ENCODE measurements at regions not wholly inside any gene's neighbourhood (a gene's known extent, or its start where the extent isn't known, plus 50 kb on each side); places are given as distances from the start of the nearest gene placed in this dataset.

- Histone ChIP-seq H3K79me1 (ENCODE audit: low read depth, low read length) (no peaks in the 10 kb centered on the region), H3K9ac (replicated peaks in 1 of 4; ENCODE audit: extremely low read depth in 1 of 4, low read depth in 3 of 4, low read length in 3 of 4) (no peak overlapping the region), H3K9me3 (ENCODE audit: insufficient read depth in 2 of 2, low read depth in 1 of 2, low read length in 1 of 2) (no peaks in the 10 kb centered on the region), H2BK20ac (ENCODE audit: low read length) (no peak overlapping the region), H3K23me2 (ENCODE audit: low read depth, low read length) (peaks cover 3% of the 10 kb centered on the region; the same call in 1 of the 2 replicates), H3K4me2 (ENCODE audit: insufficient read depth in 1 of 2, low read depth in 2 of 2, low read length in 2 of 2) (no peak overlapping the region), H4K8ac (ENCODE audit: extremely low read depth, insufficient read depth, low read length) (no peak overlapping the region), H2BK15ac (ENCODE audit: low read length) (peak overlapping the region; percentile 37; the same call in 1 of the 2 replicates), H3K18ac (ENCODE audit: extremely low read depth, low read length) (no peak overlapping the region), H3K36me3 (ENCODE audit: control insufficient read depth in 2 of 4, insufficient read depth in 4 of 4, low read length in 3 of 4) (no peaks in the 10 kb centered on the region), H3K27ac (ENCODE audit: low read depth, low read length) (no peak overlapping the region), H3K4ac (replicated peaks; ENCODE audit: insufficient read length, low read depth, low read length) (no peak overlapping the region), H2BK12ac (ENCODE audit: low read depth, low read length) (no peak overlapping the region), H4K5ac (ENCODE audit: insufficient read length, low read depth, low read length) (no peak overlapping the region), H3K23ac (ENCODE audit: insufficient read length) (no peak overlapping the region), H3K27me3 (replicated peaks in 1 of 4; ENCODE audit: control insufficient read depth in 3 of 4, extremely low read depth in 1 of 4, insufficient read depth in 3 of 4, low read length in 3 of 4) (no peaks in the 10 kb centered on the region; a peak in 1 of 7 replicates), H2BK120ac (replicated peaks; ENCODE audit: low read depth, low read length) (no peak overlapping the region), H4K20me1 (replicated peaks in 1 of 2; ENCODE audit: control insufficient read depth in 1 of 2, insufficient read depth in 2 of 2, low read length in 2 of 2) (no peaks in the 10 kb centered on the region), H3K79me2 (ENCODE audit: control insufficient read depth in 1 of 2, insufficient read depth in 2 of 2, low read length in 2 of 2) (no peaks in the 10 kb centered on the region), H2BK5ac (ENCODE audit: low read depth, low read length) (no peak overlapping the region), H2AK5ac (ENCODE audit: low read depth, low read length) (no peak overlapping the region), H3K14ac (ENCODE audit: insufficient read length) (no peak overlapping the region), H2AFZ (ENCODE audit: low read length) (no peak overlapping the region), H3K4me3 (ENCODE audit: extremely low read depth in 1 of 4, insufficient read depth in 2 of 4, low read depth in 3 of 4, low read length in 4 of 4) (no peak overlapping the region), H4K91ac (replicated peaks; ENCODE audit: insufficient read length, low read length) (no peak overlapping the region), H3K4me1 (replicated peaks in 1 of 4; ENCODE audit: control insufficient read depth in 3 of 4, insufficient read depth in 4 of 4, low read length in 3 of 4) (peaks cover 0 to 12% (median 4%) of the 10 kb centered on the region in 4 experiments; a peak in 4 of 7 replicates), H3K56ac (replicated peaks; ENCODE audit: insufficient read length, low read depth, low read length) (no peak overlapping the region)
- CTCF ChIA-PET (ENCODE audit: partially characterized antibody) = no interaction called here
- TF ChIP-seq RAD21 (IDR thresholded peaks at IDR 0.05 in 1 of 2, conservative IDR thresholded peaks at IDR 0.05 in 1 of 2; ENCODE audit: low read depth in 2 of 2, low read length in 2 of 2) (no peak), SP2 (IDR thresholded peaks at IDR 0.05; ENCODE audit: low read length) (no peak), GABPA (IDR thresholded peaks at IDR 0.05; ENCODE audit: borderline replicate concordance, insufficient read depth, low read length) (no peak), RFX5 (IDR thresholded peaks at IDR 0.05; ENCODE audit: borderline replicate concordance, low read depth, low read length) (no peak), KDM4A (IDR thresholded peaks at IDR 0.05; ENCODE audit: low read depth, low read length, severe bottlenecking) (no peak), CBX8 (IDR thresholded peaks at IDR 0.05; ENCODE audit: borderline replicate concordance, low read depth, low read length) (no peak), CREB1 (IDR thresholded peaks at IDR 0.05) (no peak), SIX5 (IDR thresholded peaks at IDR 0.05; ENCODE audit: low read depth, low read length) (no peak), BRCA1 (IDR thresholded peaks at IDR 0.05; ENCODE audit: low read depth, low read length) (no peak), MAFK (IDR thresholded peaks at IDR 0.05; ENCODE audit: low read depth, low read length) (no peak), BCL11A (IDR thresholded peaks at IDR 0.05; ENCODE audit: low read depth in 2 of 2, low read length in 2 of 2) (no peak), SP1 (IDR thresholded peaks at IDR 0.05; ENCODE audit: low read depth, low read length) (no peak)
- DNase-seq (ENCODE audit: low read depth in 1 of 2, low spot score in 2 of 2) (no peak), FAIRE-seq (no peak)
- WGBS, 2 experiments (ENCODE audit: extremely low coverage in 1 of 2, insufficient coverage in 1 of 2, insufficient read length in 1 of 2, insufficient replicate concordance in 2 of 2, low coverage in 1 of 2, low lambda C conversion rate in 2 of 2, missing lambda C conversion rate in 1 of 2) = 88% methylated on average over 3 of the region's 3 CpGs; no CpG with 5 or more reads in 1 of the 2 experiments
- POLR2A ChIA-PET (ENCODE audit: partially characterized antibody) = no interaction called here
Observed at GRCh38 chr16:66057057-66057456, 309.4 kb upstream of the CDH5 start.

Data from H1 (cell line).